Osteoblast (primary cell): ENCODE measurements at regions not wholly inside any gene's neighbourhood (a gene's known extent, or its start where the extent isn't known, plus 50 kb on each side); places are given as distances from the start of the nearest gene placed in this dataset.

Experiments used
- DNase-seq: peaks from one replicate; pipeline ENCODE4 v3.0.0; 2011; ENCODE audit warnings: low spot score, mixed read lengths; ENCODE audit not compliant: insufficient read length; ENCODE audit errors: missing footprints
- H2AFZ ChIP-seq: 2 replicates; pipeline ENCODE4 v1.6.0; 2011; ENCODE audit warnings: mild to moderate bottlenecking, low read length
- H3K27ac ChIP-seq: 2 replicates; pipeline ENCODE4 v1.5.1; 2011; ENCODE audit warnings: mild to moderate bottlenecking, low read depth, low read length, moderate library complexity
- H3K27me3 ChIP-seq: 2 replicates; pipeline ENCODE4 v1.6.0; 2012; ENCODE audit warnings: mild to moderate bottlenecking, control low read depth, inconsistent platforms, low read length, moderate library complexity; ENCODE audit not compliant: insufficient read depth
- H3K36me3 ChIP-seq: 2 replicates; pipeline ENCODE4 v1.5.1; 2011; ENCODE audit warnings: mild to moderate bottlenecking, low read length, control low read depth, moderate library complexity; ENCODE audit not compliant: insufficient read depth
- H3K4me1 ChIP-seq: 2 replicates; pipeline ENCODE4 v1.5.1; 2011; ENCODE audit warnings: mild to moderate bottlenecking, low read length, control low read depth, moderate library complexity; ENCODE audit not compliant: insufficient read depth
- H3K4me2 ChIP-seq: 2 replicates; pipeline ENCODE4 v1.6.0; 2011; ENCODE audit warnings: mild to moderate bottlenecking, low read length; ENCODE audit not compliant: insufficient read depth
- H3K4me3 ChIP-seq: fragments of 200-600 bp; sonication (generic); 3 replicates; pipeline ENCODE4 v1.5.1; 2012; ENCODE audit warnings: mild to moderate bottlenecking, low read length, inconsistent platforms; ENCODE audit not compliant: insufficient read depth
- H3K79me2 ChIP-seq: 2 replicates; pipeline ENCODE4 v1.6.0; 2012; ENCODE audit warnings: mild to moderate bottlenecking, low read length, control low read depth, inconsistent platforms; ENCODE audit not compliant: insufficient read depth
- H3K9me3 ChIP-seq: 2 replicates; pipeline ENCODE4 v1.5.1; 2011; ENCODE audit warnings: low read depth, low read length, control low read depth
- H4K20me1 ChIP-seq: 2 replicates; pipeline ENCODE4 v1.6.0; 2012; ENCODE audit warnings: mild to moderate bottlenecking, low read length, control low read depth; ENCODE audit not compliant: insufficient read depth
- CTCF ChIP-seq: IDR thresholded peaks from 2 replicates; pipeline ENCODE4 v1.5.1; 2011; ENCODE audit warnings: mild to moderate bottlenecking, low read depth, low read length, moderate library complexity; ENCODE audit errors: extremely low read depth

GRCh38 chr7:121745856-121746255 lies 127.1 kb upstream of the PTPRZ1 start:
- H2AFZ ChIP-seq, result no peak overlapping the region
- H3K27me3 ChIP-seq, result no peaks in the 10 kb centered on the region
- H3K36me3 ChIP-seq, result no peaks in the 10 kb centered on the region
- TF ChIP-seq CTCF, result no peak
- H3K4me2 ChIP-seq, result no peak overlapping the region
- H3K4me1 ChIP-seq, result no peaks in the 10 kb centered on the region
- H3K4me3 ChIP-seq, result no peak overlapping the region
- DNase-seq, result no peak
- H3K9me3 ChIP-seq, result no peaks in the 10 kb centered on the region
- no peak overlapping the region for H3K27ac ChIP-seq
- H3K79me2 ChIP-seq, result no peaks in the 10 kb centered on the region
- H4K20me1 ChIP-seq, result no peaks in the 10 kb centered on the region

GRCh38 chr7:121744877-121745276 lies 128.1 kb upstream of the PTPRZ1 start:
- no peak for DNase-seq

GRCh38 chr7:121744319-121744718 lies 128.6 kb upstream of the PTPRZ1 start:
- no peaks in the 10 kb centered on the region for H4K20me1 ChIP-seq
- no peak overlapping the region for H3K4me3 ChIP-seq
- DNase-seq, result no peak
- H3K79me2 ChIP-seq, result no peaks in the 10 kb centered on the region
- no peaks in the 10 kb centered on the region for H3K9me3 ChIP-seq
- H3K36me3 ChIP-seq, result no peaks in the 10 kb centered on the region
- H3K27ac ChIP-seq, result no peak overlapping the region
- no peak overlapping the region for H3K4me2 ChIP-seq
- no peak overlapping the region for H2AFZ ChIP-seq
- no peaks in the 10 kb centered on the region for H3K27me3 ChIP-seq
- TF ChIP-seq CTCF, result no peak
- no peaks in the 10 kb centered on the region for H3K4me1 ChIP-seq

More at GRCh38 chr7:121744877-121745276, 128.1 kb upstream of the PTPRZ1 start:
- H3K36me3 ChIP-seq, result no peaks in the 10 kb centered on the region
- H3K4me3 ChIP-seq, result no peak overlapping the region
- no peaks in the 10 kb centered on the region for H3K4me1 ChIP-seq
- no peak overlapping the region for H3K27ac ChIP-seq
- H3K9me3 ChIP-seq, result no peaks in the 10 kb centered on the region
- H4K20me1 ChIP-seq, result no peaks in the 10 kb centered on the region
- H3K79me2 ChIP-seq, result no peaks in the 10 kb centered on the region
- H2AFZ ChIP-seq, result no peak overlapping the region
- TF ChIP-seq CTCF, result no peak
- H3K4me2 ChIP-seq, result no peak overlapping the region
- H3K27me3 ChIP-seq, result no peaks in the 10 kb centered on the region

GRCh38 chr7:121741896-121742295 lies 131.1 kb upstream of the PTPRZ1 start:
- Histone ChIP-seq H3K4me1 (no peaks in the 10 kb centered on the region), H3K36me3 (no peaks in the 10 kb centered on the region), H3K4me3 (no peak overlapping the region), H3K27ac (no peak overlapping the region), H3K9me3 (no peaks in the 10 kb centered on the region), H4K20me1 (no peaks in the 10 kb centered on the region), H3K79me2 (no peaks in the 10 kb centered on the region), H3K4me2 (no peak overlapping the region), H3K27me3 (no peaks in the 10 kb centered on the region), H2AFZ (no peak overlapping the region)
- DNase-seq, result no peak
- no peak for TF ChIP-seq CTCF
